ENCODE measurements at regions not wholly inside any gene's neighbourhood (a gene's known extent, or its start where the extent isn't known, plus 50 kb on each side); places are given as distances from the start of the nearest gene placed in this dataset.

DNA sequence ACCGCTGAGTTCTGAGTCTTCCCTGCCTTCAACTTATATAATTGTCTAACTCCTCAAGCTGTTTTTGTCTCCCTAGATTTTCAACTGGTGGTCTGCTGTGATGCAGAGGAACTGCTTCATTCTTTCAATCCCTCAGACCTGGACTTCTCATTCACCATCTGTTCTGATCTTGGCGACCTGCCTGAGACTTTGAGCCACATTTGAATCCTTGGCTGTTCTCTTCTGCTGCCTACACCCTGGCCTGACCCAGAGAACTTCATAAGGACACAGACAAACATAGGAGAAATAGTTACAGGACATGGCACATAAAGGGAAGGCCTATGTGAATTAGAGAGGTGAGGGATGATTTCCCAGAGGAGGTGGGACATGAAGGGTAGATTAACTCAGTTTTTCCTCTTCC, 326.7 kb downstream of the PTEN start:
- TF ChIP-seq NFIC (IDR thresholded peaks at IDR 0.05) (no peak), EGR1 (IDR thresholded peaks at IDR 0.05) (no peak)
- TF ChIP-seq, protein P1, sequence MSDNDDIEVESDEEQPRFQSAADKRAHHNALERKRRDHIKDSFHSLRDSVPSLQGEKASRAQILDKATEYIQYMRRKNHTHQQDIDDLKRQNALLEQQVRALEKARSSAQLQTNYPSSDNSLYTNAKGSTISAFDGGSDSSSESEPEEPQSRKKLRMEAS (IDR thresholded peaks at IDR 0.05) = no peak

DNA sequence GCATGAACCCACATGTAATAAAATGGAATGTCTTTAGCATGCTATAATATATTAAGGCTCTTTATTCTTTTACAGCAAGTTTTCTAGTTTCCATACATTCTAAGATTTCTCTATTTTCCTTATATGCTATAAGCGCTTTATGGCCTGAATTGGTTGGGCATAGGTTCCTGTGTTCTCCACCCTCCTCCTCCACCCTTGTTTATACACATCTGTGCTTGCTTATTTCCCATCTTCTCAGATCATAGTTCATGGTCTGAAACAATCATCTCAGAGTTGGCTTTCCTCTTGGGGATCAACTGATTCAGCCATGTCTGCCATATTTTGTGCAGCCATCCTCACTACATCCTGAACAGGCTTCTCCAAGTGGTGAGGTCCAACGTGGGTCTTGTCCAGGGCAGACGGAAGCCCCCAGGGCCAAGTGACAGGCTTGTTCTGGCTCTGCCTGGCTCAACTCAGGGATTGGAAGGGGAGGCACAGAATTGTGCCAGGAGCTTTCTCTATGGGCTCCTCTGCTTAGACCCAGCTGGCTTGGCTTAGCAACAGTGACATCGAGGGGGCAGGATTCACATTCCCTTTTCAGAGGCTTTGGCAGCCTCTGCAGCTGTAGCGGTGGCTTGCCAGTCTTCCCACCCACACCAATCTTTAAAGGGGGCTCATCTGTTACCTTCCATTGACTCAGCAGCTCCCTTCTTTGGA, 327.3 kb downstream of the PTEN start:
- TF ChIP-seq, protein P2, sequence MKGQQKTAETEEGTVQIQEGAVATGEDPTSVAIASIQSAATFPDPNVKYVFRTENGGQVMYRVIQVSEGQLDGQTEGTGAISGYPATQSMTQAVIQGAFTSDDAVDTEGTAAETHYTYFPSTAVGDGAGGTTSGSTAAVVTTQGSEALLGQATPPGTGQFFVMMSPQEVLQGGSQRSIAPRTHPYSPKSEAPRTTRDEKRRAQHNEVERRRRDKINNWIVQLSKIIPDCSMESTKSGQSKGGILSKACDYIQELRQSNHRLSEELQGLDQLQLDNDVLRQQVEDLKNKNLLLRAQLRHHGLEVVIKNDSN (IDR thresholded peaks at IDR 0.05) = no peak
- no peak for TF ChIP-seq CREB1 (IDR thresholded peaks at IDR 0.05; ENCODE audit: low read depth)

DNA sequence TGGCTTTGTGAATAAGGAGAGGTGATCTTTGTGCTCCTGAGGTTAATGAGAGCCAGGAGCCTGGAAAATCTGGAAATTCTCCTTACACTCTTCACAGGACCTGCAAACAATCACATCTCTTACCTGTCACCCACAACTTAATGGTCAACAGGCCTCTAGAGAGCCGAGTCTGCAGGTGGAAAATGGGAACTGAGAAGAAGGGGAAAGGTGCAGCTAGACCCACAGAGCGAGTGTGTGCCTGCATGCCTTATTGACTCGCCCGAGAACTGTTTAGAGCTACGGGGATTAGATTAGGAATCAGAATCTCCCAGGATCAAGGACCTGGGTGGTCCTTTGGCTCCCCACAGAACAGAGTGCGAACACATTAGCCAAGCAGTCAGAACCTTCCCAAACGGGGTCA, 329.6 kb downstream of the PTEN start:
- TF ChIP-seq EP300 (IDR thresholded peaks at IDR 0.05; ENCODE audit: borderline replicate concordance) (no peak), YY1 (IDR thresholded peaks at IDR 0.05; ENCODE audit: low read depth) (no peak), TEAD4 (IDR thresholded peaks at IDR 0.05) (no peak), RAD21 (IDR thresholded peaks at IDR 0.05; ENCODE audit: low read depth) (no peak)

DNA sequence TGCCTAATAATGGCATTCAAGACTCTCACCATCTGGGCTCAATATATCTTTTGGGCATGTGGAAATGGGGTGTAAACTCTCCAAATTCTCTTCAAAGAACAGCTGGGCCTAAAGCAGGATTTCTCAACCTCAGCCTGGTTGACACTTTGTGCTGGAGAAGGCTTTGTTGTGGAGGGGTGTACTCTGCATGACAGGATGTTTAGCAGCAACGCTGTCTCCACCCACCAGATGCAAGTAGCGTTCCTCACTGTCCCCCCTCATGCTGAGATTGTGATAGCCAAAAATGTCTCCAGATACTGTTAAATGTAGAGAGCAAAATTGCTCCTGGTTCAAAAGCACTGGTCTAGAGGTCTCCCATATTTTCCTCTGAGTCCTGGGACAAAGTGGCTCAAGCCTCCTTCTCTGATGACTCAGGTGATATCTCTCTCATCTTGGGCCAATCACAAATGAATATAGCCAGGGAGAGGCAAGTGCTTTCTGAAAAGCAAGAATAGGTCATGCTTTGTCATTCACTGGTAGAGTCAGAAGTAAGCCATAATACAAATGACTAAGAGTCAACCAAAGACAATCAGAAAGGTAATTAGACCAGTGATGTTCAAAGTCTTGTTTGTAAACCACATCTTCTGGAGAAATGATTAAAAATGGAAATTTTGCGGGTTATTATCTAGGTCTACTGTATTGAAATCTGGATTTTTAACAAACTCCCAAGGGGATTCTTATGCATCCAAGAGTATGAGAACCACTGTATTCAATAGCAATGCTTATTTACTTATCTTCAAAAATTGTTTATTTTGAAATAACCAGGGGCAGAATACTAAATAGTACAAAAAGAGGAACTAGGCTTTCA, 330.8 kb downstream of the PTEN start:
- TF ChIP-seq TEAD4 (IDR thresholded peaks at IDR 0.05) (no peak), EGR1 (IDR thresholded peaks at IDR 0.05) (no peak), NFIC (IDR thresholded peaks at IDR 0.05) (no peak), TCF12 (IDR thresholded peaks at IDR 0.05; ENCODE audit: low read depth) (no peak)
- TF ChIP-seq, protein P2 (IDR thresholded peaks at IDR 0.05) = no peak

DNA sequence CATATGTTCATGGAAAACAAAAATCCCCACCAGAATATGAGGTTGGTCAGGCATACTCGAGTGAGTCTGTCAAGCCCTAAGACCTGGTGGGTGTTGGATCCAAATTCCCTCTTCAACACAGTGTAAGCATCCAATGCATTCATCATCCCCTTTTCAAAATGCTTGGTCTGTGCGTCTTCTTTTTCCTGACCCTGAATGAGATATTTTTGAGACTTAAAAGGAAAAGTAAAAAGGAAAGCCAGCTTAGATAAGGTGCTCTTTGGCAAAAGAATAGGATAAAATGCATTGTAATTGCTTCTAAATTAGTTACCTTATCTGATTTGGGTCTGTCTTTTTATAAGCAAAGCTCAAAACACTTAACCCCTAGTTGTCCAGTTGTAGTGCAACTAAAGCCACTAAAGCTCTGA, 331.5 kb downstream of the PTEN start:
- no peak for TF ChIP-seq FOXM1 (IDR thresholded peaks at IDR 0.05; ENCODE audit: borderline replicate concordance, low read depth)

DNA sequence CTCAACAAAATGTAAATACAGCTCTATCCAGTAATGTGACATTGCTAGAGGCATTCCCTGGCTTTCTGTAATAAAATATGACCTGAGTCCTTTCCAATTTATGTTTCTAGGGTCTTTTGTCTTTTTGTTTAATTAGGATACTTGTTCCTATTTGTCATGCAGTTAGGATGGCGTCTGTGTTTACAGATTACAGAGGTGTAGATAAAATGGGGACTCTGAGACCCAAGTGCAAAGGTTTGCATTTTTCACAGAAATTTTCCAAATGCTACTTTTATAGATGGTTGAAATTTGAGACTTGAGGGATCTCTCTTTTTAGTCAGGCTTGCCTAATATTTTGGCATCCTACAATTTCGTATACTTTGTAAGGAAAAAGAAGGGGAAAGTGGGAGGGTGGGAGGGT, 332.4 kb downstream of the PTEN start:
- no peak for TF ChIP-seq NFIC (IDR thresholded peaks at IDR 0.05)
- no peak for TF ChIP-seq TEAD4 (IDR thresholded peaks at IDR 0.05)

DNA sequence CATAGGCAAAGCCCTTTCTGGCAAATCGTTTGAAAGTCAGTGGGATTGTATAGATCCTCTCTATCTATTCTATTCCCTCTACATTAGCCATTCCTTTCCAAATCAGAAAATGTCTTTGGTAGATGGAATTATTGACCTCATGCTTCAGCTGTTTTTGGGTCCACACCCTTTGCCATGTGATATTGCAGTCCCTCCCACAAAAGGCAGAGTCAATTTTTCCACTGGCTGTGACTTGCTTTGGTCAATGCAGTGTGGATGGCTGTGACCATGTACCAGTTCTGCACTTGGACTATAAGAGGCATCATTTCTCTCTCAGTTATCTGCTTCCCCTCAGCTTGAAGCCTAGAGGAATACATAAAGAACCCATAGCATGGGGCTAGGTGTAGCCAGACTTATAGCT, 332.9 kb downstream of the PTEN start:
- no peak for TF ChIP-seq TAF1 (IDR thresholded peaks at IDR 0.05; ENCODE audit: low read depth)
- TF ChIP-seq, protein P2 (IDR thresholded peaks at IDR 0.05) = no peak
- TF ChIP-seq EP300 (IDR thresholded peaks at IDR 0.05; ENCODE audit: borderline replicate concordance) = no peak
- no peak for TF ChIP-seq RAD21 (IDR thresholded peaks at IDR 0.05; ENCODE audit: low read depth)
- no peak for TF ChIP-seq CEBPB (IDR thresholded peaks at IDR 0.05)
- TF ChIP-seq FOXM1 (IDR thresholded peaks at IDR 0.05; ENCODE audit: borderline replicate concordance, low read depth) = no peak
- TF ChIP-seq, protein P3, sequence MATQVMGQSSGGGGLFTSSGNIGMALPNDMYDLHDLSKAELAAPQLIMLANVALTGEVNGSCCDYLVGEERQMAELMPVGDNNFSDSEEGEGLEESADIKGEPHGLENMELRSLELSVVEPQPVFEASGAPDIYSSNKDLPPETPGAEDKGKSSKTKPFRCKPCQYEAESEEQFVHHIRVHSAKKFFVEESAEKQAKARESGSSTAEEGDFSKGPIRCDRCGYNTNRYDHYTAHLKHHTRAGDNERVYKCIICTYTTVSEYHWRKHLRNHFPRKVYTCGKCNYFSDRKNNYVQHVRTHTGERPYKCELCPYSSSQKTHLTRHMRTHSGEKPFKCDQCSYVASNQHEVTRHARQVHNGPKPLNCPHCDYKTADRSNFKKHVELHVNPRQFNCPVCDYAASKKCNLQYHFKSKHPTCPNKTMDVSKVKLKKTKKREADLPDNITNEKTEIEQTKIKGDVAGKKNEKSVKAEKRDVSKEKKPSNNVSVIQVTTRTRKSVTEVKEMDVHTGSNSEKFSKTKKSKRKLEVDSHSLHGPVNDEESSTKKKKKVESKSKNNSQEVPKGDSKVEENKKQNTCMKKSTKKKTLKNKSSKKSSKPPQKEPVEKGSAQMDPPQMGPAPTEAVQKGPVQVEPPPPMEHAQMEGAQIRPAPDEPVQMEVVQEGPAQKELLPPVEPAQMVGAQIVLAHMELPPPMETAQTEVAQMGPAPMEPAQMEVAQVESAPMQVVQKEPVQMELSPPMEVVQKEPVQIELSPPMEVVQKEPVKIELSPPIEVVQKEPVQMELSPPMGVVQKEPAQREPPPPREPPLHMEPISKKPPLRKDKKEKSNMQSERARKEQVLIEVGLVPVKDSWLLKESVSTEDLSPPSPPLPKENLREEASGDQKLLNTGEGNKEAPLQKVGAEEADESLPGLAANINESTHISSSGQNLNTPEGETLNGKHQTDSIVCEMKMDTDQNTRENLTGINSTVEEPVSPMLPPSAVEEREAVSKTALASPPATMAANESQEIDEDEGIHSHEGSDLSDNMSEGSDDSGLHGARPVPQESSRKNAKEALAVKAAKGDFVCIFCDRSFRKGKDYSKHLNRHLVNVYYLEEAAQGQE (IDR thresholded peaks at IDR 0.05; ENCODE audit: low read depth) = no peak
- no peak for TF ChIP-seq CREB1 (IDR thresholded peaks at IDR 0.05; ENCODE audit: low read depth)
- TF ChIP-seq TCF12 (IDR thresholded peaks at IDR 0.05; ENCODE audit: low read depth) = no peak
- no peak for TF ChIP-seq YY1 (IDR thresholded peaks at IDR 0.05; ENCODE audit: low read depth)
- TF ChIP-seq ZBTB7A (IDR thresholded peaks at IDR 0.05; ENCODE audit: low read depth) = no peak
- TF ChIP-seq EGR1 (IDR thresholded peaks at IDR 0.05) = no peak
- TF ChIP-seq, protein P1 (IDR thresholded peaks at IDR 0.05) = no peak
- TF ChIP-seq TEAD4 (IDR thresholded peaks at IDR 0.05) = no peak
- TF ChIP-seq NFIC (IDR thresholded peaks at IDR 0.05) = no peak

DNA sequence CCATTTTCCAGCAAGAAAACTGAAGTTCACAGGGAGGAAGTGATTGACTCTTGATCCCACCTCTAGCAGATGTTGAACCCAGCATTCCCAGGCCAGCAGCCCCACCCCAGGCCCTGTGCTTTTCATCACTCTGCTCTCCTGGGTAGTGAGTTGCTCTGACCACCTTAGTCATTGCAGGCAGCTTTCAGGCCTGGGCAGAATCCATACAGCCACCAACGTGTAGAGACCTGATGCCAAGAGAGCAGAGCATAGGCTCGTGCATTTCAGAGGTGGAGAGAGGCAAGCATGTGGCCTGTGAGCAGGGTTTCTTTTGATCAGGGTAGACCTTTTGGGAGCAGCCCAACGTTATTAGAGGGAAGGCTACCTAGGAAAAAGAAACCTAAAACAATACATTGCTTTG, 334.6 kb downstream of the PTEN start:
- TF ChIP-seq EGR1 (IDR thresholded peaks at IDR 0.05) (no peak), TEAD4 (IDR thresholded peaks at IDR 0.05) (no peak), CREB1 (IDR thresholded peaks at IDR 0.05; ENCODE audit: low read depth) (no peak), TCF12 (IDR thresholded peaks at IDR 0.05; ENCODE audit: low read depth) (no peak), ZBTB7A (IDR thresholded peaks at IDR 0.05; ENCODE audit: low read depth) (no peak), TAF1 (IDR thresholded peaks at IDR 0.05; ENCODE audit: low read depth) (no peak)
- TF ChIP-seq, protein P3 (IDR thresholded peaks at IDR 0.05; ENCODE audit: low read depth) = no peak
- TF ChIP-seq, protein P1 (IDR thresholded peaks at IDR 0.05) = no peak

Measured in Ishikawa (cell line).